CD4-positive, alpha-beta T cell treated with Interleukin-1 beta for 1 hour (primary cell): ENCODE measurements at regions not wholly inside any gene's neighbourhood (a gene's known extent, or its start where the extent isn't known, plus 50 kb on each side); places are given as distances from the start of the nearest gene placed in this dataset.

Experiments
- DNase-seq, 2 donors: peaks; one replicate each; pipeline ENCODE4 v3.0.0-alpha.2; 2020 to 2022

GRCh38 chr1:90122654-90123340, 127.9 kb downstream of the ZNF326 start:
- DNase-seq = no peak

- peak in 1 of 2 donors; percentile 20 for DNase-seq
Measured at GRCh38 chr1:90114521-90115141, 119.7 kb downstream of the ZNF326 start.

GRCh38 chr1:90107990-90108389, 113.1 kb downstream of the ZNF326 start:
- DNase-seq = no peak

GRCh38 chr1:90106311-90106710, 111.4 kb downstream of the ZNF326 start:
- DNase-seq = no peak

GRCh38 chr1:90104941-90105538, 110.1 kb downstream of the ZNF326 start:
- no peak for DNase-seq

- DNase-seq = no peak
Measured at GRCh38 chr1:90100566-90100965, 105.7 kb downstream of the ZNF326 start.

- no peak for DNase-seq
Measured at GRCh38 chr1:90092441-90092840, 97.5 kb downstream of the ZNF326 start.
